HG03521 (cell line): ENCODE measurements at regions not wholly inside any gene's neighbourhood (a gene's known extent, or its start where the extent isn't known, plus 50 kb on each side); places are given as distances from the start of the nearest gene placed in this dataset.
"Not testable (repeated sequence)": the region's sequence is repeated elsewhere in the genome, so short reads cannot be mapped to it uniquely, and the experiment has no call there.

Experiments
- ATAC-seq: cut with Tn5 transposase; IDR thresholded peaks from one replicate; pipeline ENCODE4 v1.9.1; 2021; ENCODE audit warnings: mild to moderate bottlenecking, moderate library complexity; ENCODE audit not compliant: unreplicated experiment

GRCh38 chr3:99322551-99322950 lies 315.8 kb upstream of the COL8A1 start:
- no peak for ATAC-seq

GRCh38 chr3:99321261-99321660 lies 317.1 kb upstream of the COL8A1 start:
- no peak for ATAC-seq

- ATAC-seq: no peak
Measured at GRCh38 chr3:99319961-99320360, 318.4 kb upstream of the COL8A1 start.

DNA sequence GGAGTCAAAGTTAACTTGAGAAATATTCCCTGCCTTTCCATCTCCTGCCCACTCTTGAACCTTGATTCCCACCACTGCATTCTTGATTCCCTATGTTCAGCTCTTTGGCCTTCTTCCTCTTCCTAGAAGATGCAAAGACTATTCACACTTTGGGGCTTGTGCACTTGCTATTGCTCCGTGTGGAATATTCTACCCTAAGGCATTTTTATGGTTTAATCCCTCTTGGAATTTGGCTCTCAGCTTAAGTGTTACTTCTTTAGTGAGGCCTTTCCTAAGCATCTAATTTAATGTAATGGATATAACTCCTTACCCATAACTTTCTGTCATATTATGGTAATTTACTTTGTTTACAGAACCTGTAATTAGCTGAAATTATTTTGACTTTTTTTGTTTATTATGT lies 318.9 kb upstream of the COL8A1 start:
- ATAC-seq: no peak

GRCh38 chr3:99317201-99317600 lies 321.2 kb upstream of the COL8A1 start:
- ATAC-seq: no peak

DNA sequence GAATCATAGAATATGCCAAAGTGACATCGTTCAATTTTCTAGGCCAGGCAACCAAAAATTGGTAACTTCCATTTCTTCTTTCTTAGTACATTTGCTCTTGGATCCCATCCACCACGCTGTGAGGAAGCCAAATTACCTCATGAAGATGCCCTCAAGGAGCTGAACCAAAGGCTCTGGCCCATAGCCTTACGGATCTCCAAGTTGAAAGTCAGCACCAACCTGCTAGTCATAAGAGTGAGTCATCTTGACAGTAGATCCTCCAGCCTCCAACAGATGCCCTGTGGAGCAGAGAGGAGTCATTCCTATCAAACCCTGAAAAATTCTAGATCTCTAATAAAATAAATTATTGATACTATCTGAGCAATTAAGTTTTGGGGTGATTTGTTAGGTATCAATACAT lies 322.5 kb upstream of the COL8A1 start:
- ATAC-seq: no peak

GRCh38 chr3:99313485-99313884 lies 324.9 kb upstream of the COL8A1 start:
- ATAC-seq: no peak

- no peak for ATAC-seq
Measured at GRCh38 chr3:99298661-99299060, 339.7 kb upstream of the COL8A1 start.

GRCh38 chr3:99295836-99296235 lies 342.6 kb upstream of the COL8A1 start:
- no peak for ATAC-seq

DNA sequence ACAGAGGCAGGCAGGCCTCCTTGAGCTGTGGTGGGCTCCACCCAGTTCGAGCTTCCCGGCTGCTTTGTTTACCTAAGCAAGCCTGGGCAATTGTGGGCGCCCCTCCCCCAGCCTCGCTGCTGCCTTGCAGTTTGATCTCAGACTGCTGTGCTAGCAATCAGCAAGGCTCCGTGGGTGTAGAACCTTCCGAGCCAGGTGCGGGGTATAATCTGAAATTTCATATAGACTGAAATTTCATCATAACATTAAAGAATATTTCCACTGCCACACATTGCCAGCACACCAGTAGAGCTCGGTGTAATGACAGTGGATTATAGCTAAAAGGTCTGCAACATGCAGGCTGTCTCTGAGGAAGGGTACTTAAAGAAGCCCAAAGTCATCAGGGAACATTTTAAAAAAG lies 344.3 kb upstream of the COL8A1 start:
- not testable (repeated sequence) for ATAC-seq

- ATAC-seq: no peak
Measured at GRCh38 chr3:99287876-99288275, 350.5 kb upstream of the COL8A1 start.

DNA sequence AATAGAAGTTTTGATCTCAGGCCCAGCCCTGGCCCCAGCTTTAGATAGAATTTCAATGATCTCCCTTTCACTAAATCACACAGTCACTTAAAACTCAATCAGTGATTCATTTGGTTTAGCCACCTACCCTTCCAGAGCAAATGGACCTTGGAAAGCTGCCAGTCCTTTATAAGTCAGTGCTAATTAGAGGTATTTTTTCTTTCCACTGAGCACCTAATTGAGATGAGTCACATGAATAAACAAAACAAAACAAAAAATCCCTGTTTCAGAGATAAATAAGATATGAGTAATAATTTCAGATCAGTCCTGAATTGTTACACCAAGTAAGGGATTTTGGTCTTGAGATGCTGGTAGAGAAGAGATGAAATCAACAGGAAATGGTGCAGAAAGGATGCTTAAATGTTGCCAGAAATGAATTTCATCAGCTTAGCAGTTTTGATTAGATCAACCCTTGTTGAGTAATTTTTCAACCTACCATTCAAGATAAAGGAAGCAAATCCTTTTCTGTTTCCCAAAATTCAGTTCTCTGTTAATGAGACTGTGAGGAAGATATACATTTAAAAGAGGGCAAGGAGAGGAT lies 352.0 kb upstream of the COL8A1 start:
- ATAC-seq: no peak

- ATAC-seq: no peak
Measured at GRCh38 chr3:99269606-99270351, 368.3 kb upstream of the DCBLD2 start.

GRCh38 chr3:99256788-99257187 lies 355.3 kb upstream of the DCBLD2 start:
- ATAC-seq: no peak

DNA sequence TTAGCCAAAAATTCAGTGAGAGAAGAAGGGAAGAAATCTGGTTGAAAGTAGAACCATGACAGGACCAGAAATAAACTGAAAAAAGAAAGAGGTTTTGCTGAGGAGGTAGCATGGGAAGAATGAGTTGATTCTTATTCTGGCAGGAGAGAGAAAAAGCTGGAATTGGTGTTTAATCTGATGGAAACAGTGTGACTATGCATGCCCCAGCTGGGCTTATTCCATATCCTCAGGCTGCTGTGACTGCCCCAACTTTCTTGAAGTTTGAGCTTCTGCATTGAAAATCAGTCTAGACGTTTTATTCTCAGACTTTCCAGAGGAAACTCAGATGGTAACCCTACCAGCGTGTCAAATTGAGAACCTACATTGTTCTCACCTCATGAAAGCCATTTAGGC lies 352.5 kb upstream of the DCBLD2 start:
- no peak for ATAC-seq

- ATAC-seq: no peak
Measured at GRCh38 chr3:99250821-99251355, 349.4 kb upstream of the DCBLD2 start.

DNA sequence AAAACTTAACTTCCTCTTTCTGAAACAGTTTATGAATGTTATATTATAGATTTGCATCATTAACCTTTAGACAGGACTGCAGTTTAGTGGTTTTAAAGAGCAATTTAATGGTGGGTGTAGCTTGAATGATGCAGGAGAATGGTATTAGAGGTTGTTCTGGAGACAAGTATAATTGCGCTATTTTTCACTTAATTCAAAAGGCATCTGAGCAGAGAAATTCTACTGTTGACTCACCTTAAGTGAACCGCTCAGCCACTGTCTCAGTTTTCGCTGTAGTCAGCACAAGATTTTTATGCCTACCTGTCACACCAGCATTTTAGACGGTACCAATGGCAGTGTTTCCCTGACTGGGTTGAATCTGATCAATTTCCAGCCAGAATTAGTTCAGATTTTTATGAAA lies 348.8 kb upstream of the DCBLD2 start:
- no peak for ATAC-seq

DNA sequence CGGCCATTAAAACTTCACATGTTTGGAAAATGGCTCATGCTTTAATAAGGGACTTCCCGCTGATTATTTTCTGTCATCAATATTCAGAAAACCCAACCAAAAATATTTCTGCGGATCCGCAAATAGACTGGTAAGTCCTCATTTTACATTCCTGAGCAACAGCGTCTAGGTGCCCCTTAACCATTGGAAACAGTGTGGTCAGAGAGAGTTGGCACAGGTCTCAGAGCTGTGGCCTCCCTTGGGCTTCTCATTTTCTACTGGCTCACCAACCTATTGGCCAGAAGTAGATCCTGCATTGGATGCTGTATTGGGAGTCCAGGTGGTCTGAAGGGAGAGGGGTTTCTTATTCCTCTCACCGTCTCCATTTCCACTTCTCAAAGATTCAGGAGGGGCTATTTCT lies 348.1 kb upstream of the DCBLD2 start:
- no peak for ATAC-seq

DNA sequence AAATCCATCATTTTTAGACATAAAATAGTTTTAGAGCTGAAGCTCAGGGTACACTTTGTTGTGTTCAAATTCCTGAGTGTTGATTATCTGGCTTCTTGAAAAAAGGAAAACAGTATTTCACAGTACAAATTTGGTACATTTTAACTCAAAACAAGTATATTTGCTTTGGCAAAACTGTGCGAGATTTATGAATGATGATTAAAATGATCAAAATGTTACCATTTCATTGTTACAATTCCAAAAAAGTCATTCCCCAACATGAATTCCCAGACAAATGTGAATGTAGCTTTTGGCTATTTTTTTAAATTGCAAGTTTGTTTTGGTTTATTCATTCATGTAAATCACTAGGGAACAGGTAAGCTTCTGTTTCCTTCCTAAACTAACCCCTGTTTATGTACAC lies 347.4 kb upstream of the DCBLD2 start:
- ATAC-seq: no peak

GRCh38 chr3:99248130-99248529 lies 346.6 kb upstream of the DCBLD2 start:
- no peak for ATAC-seq

GRCh38 chr3:99246010-99246654 lies 344.6 kb upstream of the DCBLD2 start:
- ATAC-seq: no peak

- ATAC-seq: no peak
Measured at GRCh38 chr3:99242271-99242670, 340.8 kb upstream of the DCBLD2 start.
